ENCODE measurements at regions not wholly inside any gene's neighbourhood (a gene's known extent, or its start where the extent isn't known, plus 50 kb on each side); places are given as distances from the start of the nearest gene placed in this dataset.

DNA sequence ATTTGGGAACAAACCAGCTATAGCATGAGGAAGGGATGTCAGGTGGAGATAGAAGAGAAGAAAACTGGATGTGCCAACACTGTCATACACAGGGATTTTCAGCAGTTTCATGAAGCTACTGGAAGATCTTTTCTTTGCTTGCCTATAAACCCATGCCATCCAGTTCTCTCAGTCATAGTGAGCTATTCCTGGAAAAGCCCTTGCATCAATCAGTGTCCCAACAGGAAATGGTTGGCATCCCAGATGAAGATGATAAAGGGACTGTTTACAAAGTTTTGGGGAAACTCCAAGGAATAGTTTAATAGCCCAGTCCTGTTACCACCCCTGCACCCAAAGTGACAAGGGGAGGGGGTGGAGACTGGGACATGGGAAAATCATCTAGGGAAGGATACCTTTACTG is 58.5 kb upstream of the ARGLU1 start:
- no peaks in the 10 kb centered on the region for H3K36me3 Mint-ChIP-seq (ENCODE audit: low read depth)
- no peak for ATAC-seq (replicated peaks)
- H3K27ac Mint-ChIP-seq = no peak overlapping the region
- no peaks in the 10 kb centered on the region for H3K4me1 Mint-ChIP-seq
- H3K4me3 Mint-ChIP-seq = no peak overlapping the region
- H3K9me3 Mint-ChIP-seq = no peaks in the 10 kb centered on the region
- peaks cover 55% of the 10 kb centered on the region for H3K27me3 Mint-ChIP-seq

DNA sequence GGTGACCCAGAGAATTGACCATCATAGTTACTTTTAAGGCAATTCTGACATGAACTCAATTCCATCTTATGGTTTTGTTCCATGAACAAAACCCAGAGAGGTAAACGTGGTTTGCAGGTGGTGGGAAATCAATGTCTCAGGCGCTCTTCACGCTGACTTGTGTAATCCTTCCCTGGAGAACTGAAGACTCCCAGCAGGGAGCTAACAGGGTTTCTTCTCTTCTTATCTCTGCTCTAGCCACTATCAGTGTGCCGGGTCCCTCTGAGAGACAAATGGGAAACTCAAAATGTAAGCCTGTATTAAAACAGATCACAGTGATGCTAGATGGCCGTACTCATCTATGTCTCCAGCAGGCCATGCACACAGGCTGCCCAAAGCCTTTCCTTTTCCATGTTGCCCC is 57.6 kb upstream of the ARGLU1 start:
- Mint-ChIP-seq H3K36me3 (ENCODE audit: low read depth) (no peaks in the 10 kb centered on the region), H3K9me3 (no peaks in the 10 kb centered on the region), H3K27me3 (peaks cover 58% of the 10 kb centered on the region), H3K27ac (no peak overlapping the region), H3K4me3 (no peak overlapping the region), H3K4me1 (no peaks in the 10 kb centered on the region)
- ATAC-seq (replicated peaks) = no peak

DNA sequence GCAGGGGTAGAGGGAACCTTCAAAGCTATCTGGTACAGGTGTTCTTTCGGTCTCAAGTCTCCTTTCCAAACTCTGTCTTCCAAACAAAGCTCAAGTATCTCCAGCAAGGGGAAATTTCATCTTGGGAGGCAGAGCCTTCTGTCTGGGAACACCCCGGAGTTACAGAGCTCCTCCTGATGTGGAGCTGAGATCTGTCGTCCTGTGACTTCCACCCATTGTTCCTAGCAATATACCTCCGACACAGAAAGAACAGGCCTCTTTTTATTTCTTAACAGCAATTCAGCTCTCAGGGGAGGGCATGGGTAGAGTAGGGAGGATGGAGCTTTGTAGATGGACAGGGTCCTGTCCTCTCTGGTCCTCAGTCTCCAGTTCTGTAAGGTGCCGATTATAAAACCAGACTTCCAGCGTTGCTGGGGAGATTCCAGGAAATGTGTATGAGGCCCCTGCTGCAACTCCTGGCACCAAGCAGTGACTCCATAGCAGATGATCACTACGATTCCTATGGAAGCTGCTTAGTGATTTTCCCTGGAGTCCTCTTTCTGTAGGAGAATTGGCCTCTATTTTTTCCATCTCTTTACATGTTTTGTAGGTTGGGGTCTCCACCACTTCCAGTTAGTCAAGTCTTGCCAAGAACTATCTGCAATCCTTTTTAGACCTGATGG is 56.0 kb upstream of the ARGLU1 start:
- peaks cover 53% of the 10 kb centered on the region for H3K27me3 Mint-ChIP-seq
- ATAC-seq (replicated peaks) = no peak
- no peaks in the 10 kb centered on the region for H3K9me3 Mint-ChIP-seq
- H3K4me1 Mint-ChIP-seq = no peaks in the 10 kb centered on the region
- H3K27ac Mint-ChIP-seq = no peak overlapping the region
- no peaks in the 10 kb centered on the region for H3K36me3 Mint-ChIP-seq (ENCODE audit: low read depth)
- H3K4me3 Mint-ChIP-seq = no peak overlapping the region

DNA sequence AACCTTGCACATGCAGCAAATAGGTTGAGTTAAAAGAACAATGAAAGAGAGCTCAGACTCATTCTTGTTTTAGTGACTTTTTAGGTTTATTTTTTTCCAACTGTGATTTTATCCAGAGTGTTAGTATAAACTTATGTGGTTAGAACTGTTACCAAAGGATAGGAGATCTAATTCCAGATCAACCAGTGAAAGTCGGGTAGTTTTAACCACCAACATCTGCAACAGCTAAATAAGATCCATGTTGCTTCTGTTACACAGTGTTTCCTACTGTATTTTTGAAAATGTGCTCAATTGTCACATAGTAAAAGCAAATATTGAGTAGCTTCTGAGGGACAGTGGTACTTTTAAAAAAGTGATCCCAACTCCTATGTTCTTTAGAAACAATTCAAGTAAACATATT is 53.9 kb upstream of the ARGLU1 start:
- ATAC-seq (replicated peaks) = no peak
- no peaks in the 10 kb centered on the region for H3K9me3 Mint-ChIP-seq
- H3K27me3 Mint-ChIP-seq = peaks cover 40% of the 10 kb centered on the region
- H3K36me3 Mint-ChIP-seq (ENCODE audit: low read depth) = no peaks in the 10 kb centered on the region
- no peak overlapping the region for H3K4me3 Mint-ChIP-seq
- no peak overlapping the region for H3K27ac Mint-ChIP-seq
- no peaks in the 10 kb centered on the region for H3K4me1 Mint-ChIP-seq

DNA sequence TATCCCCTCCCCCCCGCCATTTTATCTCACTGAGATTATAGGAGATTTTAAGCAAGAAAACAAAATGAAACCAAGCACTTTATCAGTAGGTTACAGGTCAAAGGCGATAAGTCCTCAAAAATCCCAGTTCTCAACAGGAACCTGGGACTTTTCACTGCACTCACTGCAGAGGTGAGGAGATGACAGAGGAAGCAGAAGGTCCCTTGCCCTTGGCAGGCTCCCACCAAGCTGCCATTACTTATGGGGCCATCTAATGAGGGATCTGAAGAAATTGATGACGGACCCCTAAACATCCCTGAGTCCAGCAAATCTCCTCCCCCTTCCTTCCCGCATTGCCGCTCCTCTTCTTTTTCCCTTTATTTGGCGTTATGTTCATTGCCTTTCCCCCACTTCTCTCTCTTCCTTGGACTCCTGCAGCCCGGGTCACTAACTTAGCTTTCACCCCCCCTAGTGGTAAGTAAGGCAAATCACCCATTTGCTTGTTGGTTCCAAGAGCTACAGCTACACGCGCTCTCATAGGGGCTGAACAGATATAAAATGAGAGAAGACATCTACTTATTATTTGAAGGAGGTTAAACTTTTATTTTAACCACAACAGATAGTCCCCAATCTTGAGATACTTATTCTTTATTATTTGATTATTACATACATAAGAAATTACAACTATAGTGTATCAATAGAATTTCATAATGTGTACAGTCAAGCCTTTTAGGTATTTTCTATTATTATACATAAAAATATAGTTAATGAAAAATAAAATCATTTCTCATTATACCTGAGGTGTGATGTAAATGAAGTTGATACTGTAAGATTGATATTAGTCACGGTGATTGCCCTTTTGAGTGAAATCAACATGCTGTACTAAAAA is 52.0 kb upstream of the ARGLU1 start:
- Mint-ChIP-seq H3K27me3 (peaks cover 26% of the 10 kb centered on the region), H3K4me3 (no peak overlapping the region), H3K27ac (no peak overlapping the region), H3K4me1 (no peaks in the 10 kb centered on the region), H3K36me3 (ENCODE audit: low read depth) (no peaks in the 10 kb centered on the region), H3K9me3 (no peaks in the 10 kb centered on the region)
- ATAC-seq (replicated peaks) = peak; percentile 82

All from activated T-helper 17 cell treated with anti-CD3 and anti-CD28 coated beads, Interleukin-2, amount 50 U/mL, for 72 hours (primary cell).